ENCODE measurements at regions not wholly inside any gene's neighbourhood (a gene's known extent, or its start where the extent isn't known, plus 50 kb on each side); places are given as distances from the start of the nearest gene placed in this dataset.

DNA sequence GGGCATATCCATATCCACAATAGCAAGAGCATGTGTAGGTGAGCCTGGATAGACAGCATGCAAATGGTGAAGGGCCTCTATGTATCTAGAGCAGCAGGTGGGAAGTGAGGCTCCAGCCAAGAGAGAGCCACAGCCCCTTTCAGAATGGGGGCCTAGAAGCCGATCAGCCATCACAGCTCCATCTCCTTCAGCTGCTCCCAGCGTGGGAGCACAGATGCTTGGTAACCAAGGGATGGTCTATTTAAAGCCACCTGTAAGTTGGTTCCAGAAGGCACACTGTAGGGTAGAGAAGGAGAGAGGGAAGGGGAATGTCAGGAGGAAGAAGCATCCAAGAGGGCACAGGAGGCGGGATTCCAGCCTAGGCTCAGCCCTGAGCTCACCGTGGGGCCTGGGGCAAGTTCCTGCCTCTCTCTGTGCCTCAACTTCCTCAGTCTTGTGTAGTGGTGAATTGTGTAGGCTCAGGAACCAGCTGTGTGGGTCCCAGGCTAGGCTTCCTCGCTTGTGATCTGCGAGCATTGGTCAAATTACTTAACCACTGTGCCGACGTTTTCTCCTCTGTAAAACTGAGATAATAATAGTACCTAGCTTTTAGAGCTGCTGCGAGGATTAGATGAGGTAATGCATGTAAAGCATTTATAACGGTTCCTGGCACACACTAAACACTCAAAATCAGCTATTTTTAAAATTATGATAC is 122.9 kb upstream of the NAV2 start:
- dilution Hi-C loops (cut with MboI; ENCODE audit: extremely low pct_ligation_motif_present, low sequenced_read_pairs) (no loop called here), intact Hi-C loops (cut with micrococcal nuclease) (no loop called here)
- no peaks in the 10 kb centered on the region for H3K36me3 ChIP-seq (ENCODE audit: control insufficient read depth in 2 of 2, extremely low read depth in 1 of 2, insufficient read depth in 2 of 2, low read length in 2 of 2)
- TF ChIP-seq MYC (IDR thresholded peaks at IDR 0.05; ENCODE audit: low read depth, low read length) (no peak), POLR2A (IDR thresholded peaks at IDR 0.05; ENCODE audit: low read depth, low read length) (no peak), JUN (IDR thresholded peaks at IDR 0.05; ENCODE audit: borderline replicate concordance, insufficient read depth, insufficient read length, low read depth) (no peak), EZH2 (IDR thresholded peaks at IDR 0.05; ENCODE audit: borderline replicate concordance, low read depth, low read length, severe bottlenecking) (no peak), MAX (IDR thresholded peaks at IDR 0.05; ENCODE audit: insufficient read depth, insufficient read length) (no peak), GATA2 (IDR thresholded peaks at IDR 0.05; ENCODE audit: insufficient read depth, insufficient read length, low read depth, low read length) (no peak), POLR2AphosphoS5 (IDR thresholded peaks at IDR 0.05; ENCODE audit: insufficient read depth, low read depth, low read length) (no peak), FOS (IDR thresholded peaks at IDR 0.05; ENCODE audit: borderline replicate concordance, insufficient read depth, low read length) (no peak)
- TF ChIP-seq, protein P1, sequence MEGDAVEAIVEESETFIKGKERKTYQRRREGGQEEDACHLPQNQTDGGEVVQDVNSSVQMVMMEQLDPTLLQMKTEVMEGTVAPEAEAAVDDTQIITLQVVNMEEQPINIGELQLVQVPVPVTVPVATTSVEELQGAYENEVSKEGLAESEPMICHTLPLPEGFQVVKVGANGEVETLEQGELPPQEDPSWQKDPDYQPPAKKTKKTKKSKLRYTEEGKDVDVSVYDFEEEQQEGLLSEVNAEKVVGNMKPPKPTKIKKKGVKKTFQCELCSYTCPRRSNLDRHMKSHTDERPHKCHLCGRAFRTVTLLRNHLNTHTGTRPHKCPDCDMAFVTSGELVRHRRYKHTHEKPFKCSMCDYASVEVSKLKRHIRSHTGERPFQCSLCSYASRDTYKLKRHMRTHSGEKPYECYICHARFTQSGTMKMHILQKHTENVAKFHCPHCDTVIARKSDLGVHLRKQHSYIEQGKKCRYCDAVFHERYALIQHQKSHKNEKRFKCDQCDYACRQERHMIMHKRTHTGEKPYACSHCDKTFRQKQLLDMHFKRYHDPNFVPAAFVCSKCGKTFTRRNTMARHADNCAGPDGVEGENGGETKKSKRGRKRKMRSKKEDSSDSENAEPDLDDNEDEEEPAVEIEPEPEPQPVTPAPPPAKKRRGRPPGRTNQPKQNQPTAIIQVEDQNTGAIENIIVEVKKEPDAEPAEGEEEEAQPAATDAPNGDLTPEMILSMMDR (IDR thresholded peaks at IDR 0.05; ENCODE audit: extremely low read depth in 1 of 2, insufficient read depth in 1 of 2, low read depth in 1 of 2, low read length in 2 of 2), result no peak
- BruUV-seq (replicated peaks), result no TSS peak
- no peaks in the 10 kb centered on the region for H3K9me1 ChIP-seq (replicated peaks; ENCODE audit: control insufficient read depth, extremely low read depth, insufficient read depth, low read length)
- no peaks in the 10 kb centered on the region for H4K20me1 ChIP-seq (replicated peaks; ENCODE audit: control insufficient read depth, extremely low read depth, insufficient read depth, low read length)
- POLR2A ChIA-PET, result no interaction called here
- H3K27me3 ChIP-seq (ENCODE audit: control insufficient read depth in 2 of 2, insufficient read depth in 2 of 2, low read length in 2 of 2), result no peaks in the 10 kb centered on the region
- CTCF ChIA-PET, result interaction anchor here (0.8 to 1.5 kb wide), 5 partner anchors 17 to 331 kb away, joined by 3 to 4 read pairs (median 3); no protein-coding TSS in a partner anchor
- H3K9me3 ChIP-seq (replicated peaks; ENCODE audit: control insufficient read depth, insufficient read depth, low read length), result no peaks in the 10 kb centered on the region
- H2AFZ ChIP-seq (ENCODE audit: low read depth, low read length), result no peak overlapping the region
- H3K4me2 ChIP-seq (ENCODE audit: insufficient read depth, low read length), result no peak overlapping the region
- no peaks in the 10 kb centered on the region for H3K79me2 ChIP-seq (ENCODE audit: control insufficient read depth, insufficient read depth, low read length)
- no peak overlapping the region for H3K27ac ChIP-seq (ENCODE audit: insufficient read depth, low read depth, low read length)
- H3K4me3 ChIP-seq (replicated peaks in 1 of 3; ENCODE audit: insufficient read depth in 1 of 3, low read depth in 1 of 3, low read length in 3 of 3), result no peak overlapping the region
- no peak for DNase-seq (ENCODE audit: low read depth, low spot score)
- no peak for FAIRE-seq
- H3K9ac ChIP-seq (replicated peaks; ENCODE audit: extremely low read depth, insufficient read depth, low read length), result no peak overlapping the region
- peaks cover 2% of the 10 kb centered on the region for H3K4me1 ChIP-seq (ENCODE audit: control insufficient read depth, extremely low read depth, insufficient read depth, low read length)

All from endothelial cell of umbilical vein (primary cell).